Sigmoid colon (tissue), 4 donors: ENCODE measurements at regions not wholly inside any gene's neighbourhood (a gene's known extent, or its start where the extent isn't known, plus 50 kb on each side); places are given as distances from the start of the nearest gene placed in this dataset.

Source experiments
- EP300 ChIP-seq, 4 donors: sonication (generic); formaldehyde crosslinking; IDR thresholded peaks; one replicate each; pipeline ENCODE4 v1.6.1; 2017; ENCODE audit warnings: antibody characterized with exemption in 4 of 4
- POLR2AphosphoS5 ChIP-seq, 4 donors: sonication (generic); formaldehyde crosslinking; IDR thresholded peaks; one replicate each; pipeline ENCODE4 v1.6.1; 2017; ENCODE audit warnings: antibody characterized with exemption in 4 of 4

DNA sequence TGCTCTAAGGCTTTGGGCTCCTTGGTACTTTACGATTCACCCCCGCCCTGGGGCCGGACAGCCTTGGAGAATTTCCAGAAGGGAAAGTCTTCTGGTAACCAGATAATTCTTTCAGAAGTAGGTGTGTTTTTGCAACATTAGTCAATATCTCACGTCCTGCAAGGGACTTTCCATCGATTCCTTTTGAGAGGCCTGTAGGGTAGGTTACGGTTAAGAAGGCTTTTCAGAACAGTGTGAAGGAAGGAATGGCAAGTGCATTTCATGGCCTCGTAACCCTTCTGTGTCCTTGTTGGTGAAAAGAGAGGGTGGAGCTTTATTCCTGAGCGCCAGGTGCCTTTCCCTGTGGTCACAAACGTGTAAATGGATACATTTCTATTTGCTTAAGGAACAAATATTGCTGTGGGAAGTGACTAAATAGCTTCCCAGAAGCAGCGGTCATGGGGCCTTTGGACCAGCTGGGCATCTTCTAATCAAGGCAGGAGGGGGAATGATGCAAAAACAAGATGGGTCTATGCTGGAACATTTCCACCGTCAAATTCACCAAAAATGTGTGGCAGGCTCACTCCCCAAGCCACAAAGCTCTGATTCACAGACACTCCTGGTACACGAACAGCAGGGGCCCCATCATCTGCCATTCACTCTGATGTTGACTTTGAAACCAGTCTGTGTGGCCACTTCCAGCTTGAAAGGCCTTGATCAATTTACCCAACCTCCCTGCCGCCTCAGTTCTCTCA lies 99.2 kb downstream of the ANKRD10 start:
- TF ChIP-seq POLR2AphosphoS5 (IDR thresholded peaks at IDR 0.05): no peak
- TF ChIP-seq EP300 (IDR thresholded peaks at IDR 0.05): no peak
